RWPE2 (cell line): ENCODE measurements at regions not wholly inside any gene's neighbourhood (a gene's known extent, or its start where the extent isn't known, plus 50 kb on each side); places are given as distances from the start of the nearest gene placed in this dataset.
A peak's percentile ranks its signal among the peaks of the same experiment; 100 is the strongest.

Experiments
- ATAC-seq: fragments of 200-7000 bp; cut with Tn5 transposase; 3 replicates; pipeline ENCODE4 v1.9.1; 2021; ENCODE audit warnings: low read depth
- DNase-seq: peaks from one replicate; pipeline ENCODE4 v3.0.0-alpha.2; 2020; ENCODE audit warnings: low spot score
- H3K27ac ChIP-seq: fragments of 450-650 bp; 2 replicates; pipeline ENCODE4 v1.5.1; 2017; ENCODE audit warnings: mild to moderate bottlenecking; ENCODE audit not compliant: poor library complexity, severe bottlenecking
- H3K27me3 ChIP-seq: fragments of 250-450 bp; sonication (Bioruptor Pico); 2 replicates; pipeline ENCODE4 v1.5.1; 2021; ENCODE audit warnings: mild to moderate bottlenecking, moderate library complexity; ENCODE audit not compliant: insufficient read depth, poor library complexity, severe bottlenecking
- H3K36me3 ChIP-seq: fragments of 250-450 bp; sonication (Bioruptor Pico); 2 replicates; pipeline ENCODE4 v1.5.1; 2020; ENCODE audit warnings: low read depth, mild to moderate bottlenecking, moderate library complexity
- H3K4me1 ChIP-seq: fragments of 250-450 bp; sonication (Bioruptor Pico); 2 replicates; pipeline ENCODE4 v1.5.1; 2021; ENCODE audit warnings: mild to moderate bottlenecking, moderate library complexity; ENCODE audit not compliant: insufficient read depth, poor library complexity, severe bottlenecking
- H3K4me3 ChIP-seq: fragments of 250-450 bp; sonication (Bioruptor Pico); 2 replicates; pipeline ENCODE4 v1.5.1; 2021; ENCODE audit warnings: mild to moderate bottlenecking, moderate library complexity; ENCODE audit not compliant: severe bottlenecking
- H3K9me3 ChIP-seq: fragments of 250-450 bp; sonication (Bioruptor Pico); 2 replicates; pipeline ENCODE4 v1.5.1; 2021; ENCODE audit warnings: mild to moderate bottlenecking, moderate library complexity; ENCODE audit not compliant: severe bottlenecking
- CTCF ChIP-seq: fragments of 450-650 bp; IDR thresholded peaks from one replicate; pipeline ENCODE4 v1.5.1; 2017; ENCODE audit warnings: mild to moderate bottlenecking, moderate library complexity; ENCODE audit not compliant: poor library complexity, severe bottlenecking

- no peak overlapping the region for H3K27ac ChIP-seq
- no peaks in the 10 kb centered on the region for H3K4me1 ChIP-seq
- H3K4me3 ChIP-seq = no peak overlapping the region
- H3K36me3 ChIP-seq = no peaks in the 10 kb centered on the region
- TF ChIP-seq CTCF = no peak
- no peaks in the 10 kb centered on the region for H3K9me3 ChIP-seq
- ATAC-seq = no peak
- no peaks in the 10 kb centered on the region for H3K27me3 ChIP-seq
- no peak for DNase-seq
Measured at GRCh38 chr2:58878778-58879177, 637.7 kb upstream of the FANCL start.

GRCh38 chr2:58876126-58876525, 635.0 kb upstream of the FANCL start:
- no peak for DNase-seq
- Histone ChIP-seq H3K4me1 (no peaks in the 10 kb centered on the region), H3K27ac (no peak overlapping the region), H3K9me3 (no peaks in the 10 kb centered on the region), H3K36me3 (no peaks in the 10 kb centered on the region), H3K27me3 (no peaks in the 10 kb centered on the region), H3K4me3 (no peak overlapping the region)
- TF ChIP-seq CTCF = no peak
- ATAC-seq = no peak

GRCh38 chr2:58875436-58875835, 634.3 kb upstream of the FANCL start:
- Histone ChIP-seq H3K36me3 (no peaks in the 10 kb centered on the region), H3K27me3 (no peaks in the 10 kb centered on the region), H3K4me3 (no peak overlapping the region), H3K9me3 (no peaks in the 10 kb centered on the region), H3K27ac (no peak overlapping the region), H3K4me1 (no peaks in the 10 kb centered on the region)
- no peak for DNase-seq
- no peak for ATAC-seq
- no peak for TF ChIP-seq CTCF

GRCh38 chr2:58871469-58872142, 630.5 kb upstream of the FANCL start:
- no peaks in the 10 kb centered on the region for H3K9me3 ChIP-seq
- ATAC-seq = no peak
- no peak overlapping the region for H3K27ac ChIP-seq
- H3K36me3 ChIP-seq = no peaks in the 10 kb centered on the region
- no peaks in the 10 kb centered on the region for H3K4me1 ChIP-seq
- no peak overlapping the region for H3K4me3 ChIP-seq
- peak; percentile 25 for TF ChIP-seq CTCF
- H3K27me3 ChIP-seq = no peaks in the 10 kb centered on the region
- no peak for DNase-seq

GRCh38 chr2:58870704-58871103, 629.6 kb upstream of the FANCL start:
- peak; percentile 35; the same call in 1 of the 3 replicates for ATAC-seq
- no peak overlapping the region for H3K4me3 ChIP-seq
- no peaks in the 10 kb centered on the region for H3K36me3 ChIP-seq
- DNase-seq = no peak
- H3K27ac ChIP-seq = no peak overlapping the region
- H3K4me1 ChIP-seq = no peaks in the 10 kb centered on the region
- H3K27me3 ChIP-seq = no peaks in the 10 kb centered on the region
- TF ChIP-seq CTCF = no peak
- no peaks in the 10 kb centered on the region for H3K9me3 ChIP-seq
